SU-DHL-6 (cell line): ENCODE measurements at regions not wholly inside any gene's neighbourhood (a gene's known extent, or its start where the extent isn't known, plus 50 kb on each side); places are given as distances from the start of the nearest gene placed in this dataset.

Experiments
- H2AFZ ChIP-seq: fragments of 200-600 bp; sonication (generic); 2 replicates; pipeline ENCODE4 v1.6.1; 2014; ENCODE audit warnings: low read depth, mild to moderate bottlenecking, moderate library complexity, mixed read lengths, antibody characterized with exemption, low read length; ENCODE audit not compliant: severe bottlenecking
- H3F3A ChIP-seq: fragments of 200-600 bp; shearing (Covaris generic); 2 replicates; pipeline ENCODE4 v1.6.0; 2016; ENCODE audit warnings: antibody characterized with exemption, mild to moderate bottlenecking; ENCODE audit not compliant: insufficient read depth
- H3K27ac ChIP-seq: fragments of 200-600 bp; sonication (generic); 2 replicates; pipeline ENCODE4 v1.5.1; 2016; ENCODE audit warnings: low read depth, mild to moderate bottlenecking, low read length, moderate library complexity, mixed read lengths
- H3K27me3 ChIP-seq: fragments of 200-600 bp; sonication (generic), shearing (Covaris generic); 2 replicates; pipeline ENCODE4 v1.6.0; 2014; ENCODE audit warnings: mild to moderate bottlenecking, low read length
- H3K36me3 ChIP-seq: fragments of 200-600 bp; sonication (generic); 2 replicates; pipeline ENCODE4 v1.6.1; 2014; ENCODE audit warnings: mild to moderate bottlenecking, low read length, mixed read lengths
- H3K4me2 ChIP-seq: fragments of 300-600, 200-600 bp; shearing (Covaris generic), sonication (generic); 2 replicates; pipeline ENCODE4 v1.6.0; 2014; ENCODE audit warnings: low read length, low read depth, mild to moderate bottlenecking; ENCODE audit not compliant: poor library complexity, severe bottlenecking
- H3K4me3 ChIP-seq: fragments of 200-600 bp; sonication (generic); 2 replicates; pipeline ENCODE4 v1.5.1; 2014; ENCODE audit warnings: antibody characterized with exemption, low read length, mild to moderate bottlenecking, mixed read lengths; ENCODE audit not compliant: insufficient read depth, poor library complexity, severe bottlenecking
- H3K79me2 ChIP-seq: fragments of 200-600 bp; sonication (generic); 2 replicates; pipeline ENCODE4 v1.6.1; 2014; ENCODE audit warnings: mild to moderate bottlenecking, low read length, moderate library complexity; ENCODE audit not compliant: insufficient read depth
- H3K9ac ChIP-seq: fragments of 200-600 bp; sonication (generic); 2 replicates; pipeline ENCODE4 v1.7.0; 2014; ENCODE audit warnings: mild to moderate bottlenecking, low read length
- H3K9me2 ChIP-seq: fragments of 200-600 bp; sonication (generic); replicated peaks from 2 replicates; pipeline ENCODE4 v1.6.1; 2014; ENCODE audit warnings: low read length; ENCODE audit not compliant: insufficient read depth
- H3K9me3 ChIP-seq: fragments of 200-600 bp; sonication (generic); 2 replicates; pipeline ENCODE4 v1.6.1; 2014; ENCODE audit warnings: low read length, mixed read lengths; ENCODE audit not compliant: insufficient read depth
- H4K20me1 ChIP-seq: fragments of 200-600 bp; sonication (generic); 2 replicates; pipeline ENCODE4 v1.6.1; 2014; ENCODE audit warnings: low read depth, mild to moderate bottlenecking, antibody characterized with exemption, low read length, moderate library complexity, mixed read lengths
- EZH2phosphoT487 ChIP-seq: fragments of 200-600 bp; sonication (generic), shearing (Covaris generic); conservative IDR thresholded peaks from 2 replicates; pipeline ENCODE4 v1.6.1; 2018; ENCODE audit warnings: mild to moderate bottlenecking, antibody characterized with exemption, low read length, moderate library complexity, mixed read lengths
- TF ChIP-seq, protein P1 (sequence below): fragments of 200-600 bp; sonication (generic); IDR thresholded peaks from one replicate; pipeline ENCODE4 v1.5.1; 2017; ENCODE audit warnings: antibody characterized with exemption, mild to moderate bottlenecking, low read length, moderate library complexity; ENCODE audit not compliant: insufficient read depth, poor library complexity, severe bottlenecking

DNA sequence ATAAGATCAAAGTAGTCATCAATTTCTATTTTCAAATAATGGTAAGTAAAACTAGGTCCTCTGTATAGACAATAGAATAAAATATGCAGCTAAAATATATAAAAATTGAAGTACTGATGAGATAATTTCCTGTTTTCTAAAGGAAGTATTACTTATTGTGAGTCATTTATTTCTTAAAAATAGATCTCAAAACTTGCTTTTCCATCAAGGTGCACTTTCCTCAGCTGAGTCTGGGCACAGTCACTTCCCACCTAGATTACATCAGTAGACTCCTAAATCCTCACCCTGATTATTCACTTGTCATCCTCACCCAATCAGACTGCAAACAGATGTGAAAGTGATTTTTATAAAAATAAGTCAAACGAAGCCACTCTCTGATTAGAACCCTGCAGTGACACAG lies 211.5 kb downstream of the POM121L12 start:
- Histone ChIP-seq H3K9me2 (no peaks in the 10 kb centered on the region), H3K27me3 (no peaks in the 10 kb centered on the region), H3K9ac (no peak overlapping the region), H3K36me3 (no peaks in the 10 kb centered on the region), H4K20me1 (no peaks in the 10 kb centered on the region), H3K9me3 (no peaks in the 10 kb centered on the region), H3K79me2 (no peaks in the 10 kb centered on the region), H3F3A (no peaks in the 10 kb centered on the region), H3K4me3 (no peak overlapping the region), H3K27ac (no peak overlapping the region), H3K4me2 (no peak overlapping the region), H2AFZ (no peak overlapping the region)
- TF ChIP-seq, protein P1, sequence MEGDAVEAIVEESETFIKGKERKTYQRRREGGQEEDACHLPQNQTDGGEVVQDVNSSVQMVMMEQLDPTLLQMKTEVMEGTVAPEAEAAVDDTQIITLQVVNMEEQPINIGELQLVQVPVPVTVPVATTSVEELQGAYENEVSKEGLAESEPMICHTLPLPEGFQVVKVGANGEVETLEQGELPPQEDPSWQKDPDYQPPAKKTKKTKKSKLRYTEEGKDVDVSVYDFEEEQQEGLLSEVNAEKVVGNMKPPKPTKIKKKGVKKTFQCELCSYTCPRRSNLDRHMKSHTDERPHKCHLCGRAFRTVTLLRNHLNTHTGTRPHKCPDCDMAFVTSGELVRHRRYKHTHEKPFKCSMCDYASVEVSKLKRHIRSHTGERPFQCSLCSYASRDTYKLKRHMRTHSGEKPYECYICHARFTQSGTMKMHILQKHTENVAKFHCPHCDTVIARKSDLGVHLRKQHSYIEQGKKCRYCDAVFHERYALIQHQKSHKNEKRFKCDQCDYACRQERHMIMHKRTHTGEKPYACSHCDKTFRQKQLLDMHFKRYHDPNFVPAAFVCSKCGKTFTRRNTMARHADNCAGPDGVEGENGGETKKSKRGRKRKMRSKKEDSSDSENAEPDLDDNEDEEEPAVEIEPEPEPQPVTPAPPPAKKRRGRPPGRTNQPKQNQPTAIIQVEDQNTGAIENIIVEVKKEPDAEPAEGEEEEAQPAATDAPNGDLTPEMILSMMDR = no peak
- no peak for TF ChIP-seq EZH2phosphoT487

DNA sequence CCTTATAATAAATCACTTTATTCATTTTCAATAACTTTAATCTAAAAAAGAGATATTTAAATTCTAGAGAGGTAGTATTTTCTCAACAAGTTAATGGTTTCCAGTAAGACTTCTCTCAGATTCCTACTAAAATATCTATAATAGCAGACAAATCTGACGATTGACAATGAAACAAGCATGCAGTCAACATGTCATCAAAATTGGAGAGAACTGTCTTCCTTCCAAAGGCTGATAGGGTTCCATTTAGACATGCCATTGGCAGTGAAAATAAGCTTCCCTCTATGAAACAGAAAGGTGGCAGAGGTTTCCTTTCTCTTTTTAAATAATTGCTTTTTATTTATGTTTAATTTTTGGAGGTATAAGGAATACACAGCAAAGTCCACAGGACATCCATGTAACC lies 217.1 kb downstream of the POM121L12 start:
- Histone ChIP-seq H3K79me2 (no peaks in the 10 kb centered on the region), H3K9me2 (no peaks in the 10 kb centered on the region), H3K36me3 (no peaks in the 10 kb centered on the region), H3K4me2 (no peak overlapping the region), H3K27ac (no peak overlapping the region), H3K27me3 (no peaks in the 10 kb centered on the region), H2AFZ (no peak overlapping the region), H3F3A (no peaks in the 10 kb centered on the region), H4K20me1 (no peaks in the 10 kb centered on the region), H3K4me3 (no peak overlapping the region), H3K9ac (no peak overlapping the region), H3K9me3 (no peaks in the 10 kb centered on the region)
- TF ChIP-seq, protein P1 = no peak
- TF ChIP-seq EZH2phosphoT487 = no peak

DNA sequence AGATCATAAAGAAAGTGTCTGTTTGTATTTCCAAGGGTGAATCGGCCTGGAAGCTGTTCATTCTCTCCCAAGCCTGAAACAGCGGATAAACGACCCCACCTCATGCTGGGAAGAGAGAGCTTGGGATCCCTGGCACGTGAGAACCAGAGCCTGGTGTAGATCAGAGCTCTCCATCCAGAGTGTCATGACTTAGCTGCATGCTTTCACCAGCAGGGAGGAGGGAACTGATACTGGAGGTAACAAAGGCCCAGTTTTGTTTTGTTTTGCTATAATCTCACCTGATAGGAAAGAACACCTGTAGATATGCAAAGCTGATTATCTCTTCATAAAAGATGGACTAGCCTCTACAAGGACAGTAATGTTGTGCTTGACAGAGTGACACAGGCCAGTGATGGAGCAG lies 236.6 kb downstream of the POM121L12 start:
- no peak for TF ChIP-seq EZH2phosphoT487
- TF ChIP-seq, protein P1 = no peak
- Histone ChIP-seq H3K79me2 (no peaks in the 10 kb centered on the region), H3K4me3 (no peak overlapping the region), H3K4me2 (no peak overlapping the region), H3K27ac (no peak overlapping the region), H3K36me3 (no peaks in the 10 kb centered on the region), H3F3A (no peaks in the 10 kb centered on the region), H3K27me3 (no peaks in the 10 kb centered on the region), H4K20me1 (no peaks in the 10 kb centered on the region), H3K9me3 (peaks cover 4% of the 10 kb centered on the region; the same call in 1 of the 2 replicates), H2AFZ (no peak overlapping the region), H3K9ac (no peak overlapping the region), H3K9me2 (no peaks in the 10 kb centered on the region; the same call in 1 of the 2 replicates)
